GM18907 (cell line): ENCODE measurements at regions not wholly inside any gene's neighbourhood (a gene's known extent, or its start where the extent isn't known, plus 50 kb on each side); places are given as distances from the start of the nearest gene placed in this dataset.
"Not testable (repeated sequence)": the region's sequence is repeated elsewhere in the genome, so short reads cannot be mapped to it uniquely, and the experiment has no call there.

ENCODE experiments used
- ATAC-seq: cut with Tn5 transposase; IDR thresholded peaks from one replicate; pipeline ENCODE4 v1.9.1; 2021; ENCODE audit warnings: mild to moderate bottlenecking, moderate library complexity; ENCODE audit not compliant: unreplicated experiment

GRCh38 chr1:117702654-117703053, 96.8 kb downstream of the TENT5C start:
- ATAC-seq: no peak

GRCh38 chr1:117707371-117707770, 101.5 kb downstream of the TENT5C start:
- ATAC-seq: no peak

- ATAC-seq: no peak
These were observed 102.7 kb downstream of the TENT5C start for GRCh38 chr1:117708323-117709248.

- ATAC-seq: no peak
These were observed 103.4 kb downstream of the TENT5C start for GRCh38 chr1:117709249-117709691.

- ATAC-seq: no peak
These were observed 104.9 kb downstream of the TENT5C start for GRCh38 chr1:117710710-117711109.

- ATAC-seq: no peak
These were observed 106.8 kb downstream of the TENT5C start for GRCh38 chr1:117712621-117713020.

- no peak for ATAC-seq
These were observed 108.7 kb downstream of the TENT5C start for GRCh38 chr1:117714546-117714945.

GRCh38 chr1:117716030-117716429, 110.2 kb downstream of the TENT5C start:
- ATAC-seq: not testable (repeated sequence)

GRCh38 chr1:117717980-117718379, 112.1 kb downstream of the TENT5C start:
- not testable (repeated sequence) for ATAC-seq

- ATAC-seq: not testable (repeated sequence)
These were observed 112.7 kb downstream of the TENT5C start for GRCh38 chr1:117718596-117718995.

GRCh38 chr1:117719004-117719403, 113.2 kb downstream of the TENT5C start:
- no peak for ATAC-seq

GRCh38 chr1:117732065-117732797, 126.4 kb downstream of the TENT5C start:
- ATAC-seq: no peak

GRCh38 chr1:117732956-117733355, 127.1 kb downstream of the TENT5C start:
- ATAC-seq: no peak

- ATAC-seq: no peak
These were observed 128.6 kb downstream of the TENT5C start for GRCh38 chr1:117734403-117734802.

- no peak for ATAC-seq
These were observed 129.5 kb downstream of the TENT5C start for GRCh38 chr1:117735045-117735992.

GRCh38 chr1:117739504-117739903, 133.7 kb downstream of the TENT5C start:
- ATAC-seq: no peak

GRCh38 chr1:117740496-117740895, 134.6 kb downstream of the TENT5C start:
- no peak for ATAC-seq

- ATAC-seq: not testable (repeated sequence)
These were observed 140.7 kb downstream of the TENT5C start for GRCh38 chr1:117746565-117746964.

GRCh38 chr1:117747605-117748004, 141.8 kb downstream of the TENT5C start:
- ATAC-seq: no peak

GRCh38 chr1:117751321-117751720, 145.5 kb downstream of the TENT5C start:
- no peak for ATAC-seq

- no peak for ATAC-seq
These were observed 146.8 kb downstream of the TENT5C start for GRCh38 chr1:117752661-117753060.
